Renal cortical epithelial cell (primary cell): ENCODE measurements at regions not wholly inside any gene's neighbourhood (a gene's known extent, or its start where the extent isn't known, plus 50 kb on each side); places are given as distances from the start of the nearest gene placed in this dataset.

Source experiments
- DNase-seq: peaks from one replicate; pipeline ENCODE4 v3.0.0-alpha.2; 2011; ENCODE audit warnings: low read depth

- no peak for DNase-seq
These were observed 97.8 kb upstream of the JAG1 start for GRCh38 chr20:10771435-10772140.

GRCh38 chr20:10774357-10774943 lies 100.7 kb upstream of the JAG1 start:
- DNase-seq: no peak

- peak; percentile 24 for DNase-seq
These were observed 103.9 kb upstream of the JAG1 start for GRCh38 chr20:10777710-10778109.

GRCh38 chr20:10779911-10780310 lies 106.1 kb upstream of the JAG1 start:
- DNase-seq: no peak

GRCh38 chr20:10780901-10781300 lies 107.1 kb upstream of the JAG1 start:
- no peak for DNase-seq

GRCh38 chr20:10781526-10781925 lies 107.7 kb upstream of the JAG1 start:
- no peak for DNase-seq

- peak; percentile 74 for DNase-seq
These were observed 110.1 kb upstream of the JAG1 start for GRCh38 chr20:10783707-10784553.

- no peak for DNase-seq
These were observed 110.9 kb upstream of the JAG1 start for GRCh38 chr20:10784554-10785183.

GRCh38 chr20:10786678-10787077 lies 112.9 kb upstream of the JAG1 start:
- DNase-seq: no peak

- DNase-seq: no peak
These were observed 114.3 kb upstream of the JAG1 start for GRCh38 chr20:10788055-10788454.

GRCh38 chr20:10788877-10789276 lies 115.1 kb upstream of the JAG1 start:
- no peak for DNase-seq

- no peak for DNase-seq
These were observed 115.6 kb upstream of the JAG1 start for GRCh38 chr20:10789386-10789785.

GRCh38 chr20:10790013-10790412 lies 116.2 kb upstream of the JAG1 start:
- DNase-seq: peak; percentile 82

- no peak for DNase-seq
These were observed 118.5 kb upstream of the JAG1 start for GRCh38 chr20:10792291-10792690.

- DNase-seq: no peak
These were observed 120.0 kb upstream of the JAG1 start for GRCh38 chr20:10793766-10794165.

GRCh38 chr20:10794765-10795164 lies 121.0 kb upstream of the JAG1 start:
- no peak for DNase-seq

GRCh38 chr20:10795286-10796026 lies 121.7 kb upstream of the JAG1 start:
- no peak for DNase-seq

- DNase-seq: peak; percentile 44
These were observed 125.0 kb upstream of the JAG1 start for GRCh38 chr20:10798811-10799210.

- DNase-seq: no peak
These were observed 125.9 kb upstream of the JAG1 start for GRCh38 chr20:10799735-10800134.

GRCh38 chr20:10800288-10800687 lies 126.5 kb upstream of the JAG1 start:
- DNase-seq: no peak

- peak; percentile 67 for DNase-seq
These were observed 128.4 kb upstream of the JAG1 start for GRCh38 chr20:10802236-10802635.

- no peak for DNase-seq
These were observed 132.0 kb upstream of the JAG1 start for GRCh38 chr20:10805764-10806163.
